ENCODE measurements at regions not wholly inside any gene's neighbourhood (a gene's known extent, or its start where the extent isn't known, plus 50 kb on each side); places are given as distances from the start of the nearest gene placed in this dataset.

GRCh38 chr14:51545396-51545795, 106.3 kb upstream of the FRMD6 start:
- no peak overlapping the region for H3K4me2 ChIP-seq (ENCODE audit: extremely low read depth, insufficient read depth, low read length)
- no peaks in the 10 kb centered on the region for H3K79me2 ChIP-seq (ENCODE audit: control insufficient read depth, insufficient read depth, low read length)

GRCh38 chr14:51546099-51546498, 105.6 kb upstream of the FRMD6 start:
- Histone ChIP-seq H2AFZ (ENCODE audit: low read length) (no peak overlapping the region), H3K4me3 (replicated peaks in 1 of 4; ENCODE audit: control extremely low read depth in 1 of 4, insufficient read depth in 1 of 4, low read depth in 3 of 4, low read length in 4 of 4) (no peak overlapping the region), H3K27me3 (ENCODE audit: control insufficient read depth, insufficient read depth, low read length) (no peaks in the 10 kb centered on the region), H4K20me1 (ENCODE audit: control insufficient read depth, extremely low read depth, insufficient read depth, low read length) (no peaks in the 10 kb centered on the region), H3K9ac (ENCODE audit: insufficient read depth, low read length) (no peak overlapping the region), H3K9me3 (ENCODE audit: control insufficient read depth, insufficient read depth, low read depth, low read length) (no peaks in the 10 kb centered on the region), H3K79me2 (ENCODE audit: control insufficient read depth, insufficient read depth, low read length) (no peaks in the 10 kb centered on the region), H3K27ac (ENCODE audit: insufficient read depth, low read length) (peak overlapping the region; percentile 59), H3K4me1 (ENCODE audit: control insufficient read depth, extremely low read depth, insufficient read depth, low read length) (peaks cover 24% of the 10 kb centered on the region), H3K4me2 (ENCODE audit: extremely low read depth, insufficient read depth, low read length) (no peak overlapping the region), H3K36me3 (ENCODE audit: control insufficient read depth, insufficient read depth, low read length) (no peaks in the 10 kb centered on the region)
- DNase-seq (ENCODE audit: low read depth in 2 of 2): no peak
- TF ChIP-seq, protein P1, sequence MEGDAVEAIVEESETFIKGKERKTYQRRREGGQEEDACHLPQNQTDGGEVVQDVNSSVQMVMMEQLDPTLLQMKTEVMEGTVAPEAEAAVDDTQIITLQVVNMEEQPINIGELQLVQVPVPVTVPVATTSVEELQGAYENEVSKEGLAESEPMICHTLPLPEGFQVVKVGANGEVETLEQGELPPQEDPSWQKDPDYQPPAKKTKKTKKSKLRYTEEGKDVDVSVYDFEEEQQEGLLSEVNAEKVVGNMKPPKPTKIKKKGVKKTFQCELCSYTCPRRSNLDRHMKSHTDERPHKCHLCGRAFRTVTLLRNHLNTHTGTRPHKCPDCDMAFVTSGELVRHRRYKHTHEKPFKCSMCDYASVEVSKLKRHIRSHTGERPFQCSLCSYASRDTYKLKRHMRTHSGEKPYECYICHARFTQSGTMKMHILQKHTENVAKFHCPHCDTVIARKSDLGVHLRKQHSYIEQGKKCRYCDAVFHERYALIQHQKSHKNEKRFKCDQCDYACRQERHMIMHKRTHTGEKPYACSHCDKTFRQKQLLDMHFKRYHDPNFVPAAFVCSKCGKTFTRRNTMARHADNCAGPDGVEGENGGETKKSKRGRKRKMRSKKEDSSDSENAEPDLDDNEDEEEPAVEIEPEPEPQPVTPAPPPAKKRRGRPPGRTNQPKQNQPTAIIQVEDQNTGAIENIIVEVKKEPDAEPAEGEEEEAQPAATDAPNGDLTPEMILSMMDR (conservative IDR thresholded peaks at IDR 0.05 in 1 of 2, IDR thresholded peaks at IDR 0.05 in 1 of 2; ENCODE audit: low read depth in 1 of 2, low read length in 2 of 2): no peak
- no peak for TF ChIP-seq EZH2 (IDR thresholded peaks at IDR 0.05; ENCODE audit: low read length, missing control alignments)

More at GRCh38 chr14:51545396-51545795, 106.3 kb upstream of the FRMD6 start:
- H3K4me3 ChIP-seq (replicated peaks in 1 of 4; ENCODE audit: control extremely low read depth in 1 of 4, insufficient read depth in 1 of 4, low read depth in 3 of 4, low read length in 4 of 4): no peak overlapping the region
- H4K20me1 ChIP-seq (ENCODE audit: control insufficient read depth, extremely low read depth, insufficient read depth, low read length): no peaks in the 10 kb centered on the region
- H2AFZ ChIP-seq (ENCODE audit: low read length): no peak overlapping the region
- peaks cover 24% of the 10 kb centered on the region for H3K4me1 ChIP-seq (ENCODE audit: control insufficient read depth, extremely low read depth, insufficient read depth, low read length)
- H3K27ac ChIP-seq (ENCODE audit: insufficient read depth, low read length): no peak overlapping the region
- no peaks in the 10 kb centered on the region for H3K36me3 ChIP-seq (ENCODE audit: control insufficient read depth, insufficient read depth, low read length)
- H3K9me3 ChIP-seq (ENCODE audit: control insufficient read depth, insufficient read depth, low read depth, low read length): no peaks in the 10 kb centered on the region
- peak in 1 of 2 donors; percentile 49 for DNase-seq (ENCODE audit: low read depth in 2 of 2)
- no peaks in the 10 kb centered on the region for H3K27me3 ChIP-seq (ENCODE audit: control insufficient read depth, insufficient read depth, low read length)
- no peak for TF ChIP-seq EZH2 (IDR thresholded peaks at IDR 0.05; ENCODE audit: low read length, missing control alignments)
- TF ChIP-seq, protein P1 (conservative IDR thresholded peaks at IDR 0.05 in 1 of 2, IDR thresholded peaks at IDR 0.05 in 1 of 2; ENCODE audit: low read depth in 1 of 2, low read length in 2 of 2): no peak
- H3K9ac ChIP-seq (ENCODE audit: insufficient read depth, low read length): no peak overlapping the region

- H3K27ac ChIP-seq (ENCODE audit: insufficient read depth, low read length): peak overlapping the region; percentile 59
- no peak for TF ChIP-seq EZH2 (IDR thresholded peaks at IDR 0.05; ENCODE audit: low read length, missing control alignments)
- TF ChIP-seq, protein P1 (conservative IDR thresholded peaks at IDR 0.05 in 1 of 2, IDR thresholded peaks at IDR 0.05 in 1 of 2; ENCODE audit: low read depth in 1 of 2, low read length in 2 of 2): no peak
- no peaks in the 10 kb centered on the region for H3K9me3 ChIP-seq (ENCODE audit: control insufficient read depth, insufficient read depth, low read depth, low read length)
- no peak overlapping the region for H3K9ac ChIP-seq (ENCODE audit: insufficient read depth, low read length)
- no peak overlapping the region for H3K4me3 ChIP-seq (replicated peaks in 1 of 4; ENCODE audit: control extremely low read depth in 1 of 4, insufficient read depth in 1 of 4, low read depth in 3 of 4, low read length in 4 of 4)
- H3K27me3 ChIP-seq (ENCODE audit: control insufficient read depth, insufficient read depth, low read length): no peaks in the 10 kb centered on the region
- no peak overlapping the region for H2AFZ ChIP-seq (ENCODE audit: low read length)
- H3K4me1 ChIP-seq (ENCODE audit: control insufficient read depth, extremely low read depth, insufficient read depth, low read length): peaks cover 24% of the 10 kb centered on the region
- no peaks in the 10 kb centered on the region for H4K20me1 ChIP-seq (ENCODE audit: control insufficient read depth, extremely low read depth, insufficient read depth, low read length)
- H3K4me2 ChIP-seq (ENCODE audit: extremely low read depth, insufficient read depth, low read length): peak overlapping the region; percentile 48
- DNase-seq (ENCODE audit: low read depth in 2 of 2): no peak
- no peaks in the 10 kb centered on the region for H3K79me2 ChIP-seq (ENCODE audit: control insufficient read depth, insufficient read depth, low read length)
- no peaks in the 10 kb centered on the region for H3K36me3 ChIP-seq (ENCODE audit: control insufficient read depth, insufficient read depth, low read length)
Measured at GRCh38 chr14:51546603-51547258, 105.0 kb upstream of the FRMD6 start.

All from fibroblast of lung (primary cell).